ENCODE measurements at regions not wholly inside any gene's neighbourhood (a gene's known extent, or its start where the extent isn't known, plus 50 kb on each side); places are given as distances from the start of the nearest gene placed in this dataset.
A peak's percentile ranks its signal among the peaks of the same experiment; 100 is the strongest.

GRCh38 chr18:70491734-70492348 lies 203.0 kb downstream of the SOCS6 start:
- no peak for FAIRE-seq

- peak; percentile 75 for FAIRE-seq
These were observed 201.4 kb downstream of the SOCS6 start for GRCh38 chr18:70489986-70490933.

- no peak for FAIRE-seq
These were observed 200.7 kb downstream of the SOCS6 start for GRCh38 chr18:70489571-70489970.

- FAIRE-seq, result no peak
These were observed 181.1 kb downstream of the SOCS6 start for GRCh38 chr18:70469916-70470315.

- FAIRE-seq, result no peak
These were observed 180.2 kb downstream of the SOCS6 start for GRCh38 chr18:70468861-70469547.

GRCh38 chr18:70464343-70465114 lies 175.7 kb downstream of the SOCS6 start:
- FAIRE-seq, result no peak

- no peak for FAIRE-seq
These were observed 174.2 kb downstream of the SOCS6 start for GRCh38 chr18:70463085-70463484.

GRCh38 chr18:70462078-70462439 lies 173.2 kb downstream of the SOCS6 start:
- no peak for FAIRE-seq

GRCh38 chr18:70461323-70462077 lies 172.7 kb downstream of the SOCS6 start:
- no peak for FAIRE-seq

GRCh38 chr18:70459731-70460130 lies 170.9 kb downstream of the SOCS6 start:
- no peak for FAIRE-seq

- no peak for FAIRE-seq
These were observed 170.4 kb downstream of the SOCS6 start for GRCh38 chr18:70459251-70459650.

- FAIRE-seq, result no peak
These were observed 168.9 kb downstream of the SOCS6 start for GRCh38 chr18:70457788-70458187.

- FAIRE-seq, result no peak
These were observed 168.4 kb downstream of the SOCS6 start for GRCh38 chr18:70457223-70457622.

GRCh38 chr18:70456376-70456775 lies 167.5 kb downstream of the SOCS6 start:
- FAIRE-seq, result peak; percentile 95

- no peak for FAIRE-seq
These were observed 166.9 kb downstream of the SOCS6 start for GRCh38 chr18:70455731-70456130.

- no peak for FAIRE-seq
These were observed 166.0 kb downstream of the SOCS6 start for GRCh38 chr18:70454704-70455322.

- FAIRE-seq, result no peak
These were observed 164.4 kb downstream of the SOCS6 start for GRCh38 chr18:70453058-70453775.

GRCh38 chr18:70452501-70452900 lies 163.7 kb downstream of the SOCS6 start:
- FAIRE-seq, result no peak

- FAIRE-seq, result no peak
These were observed 161.8 kb downstream of the SOCS6 start for GRCh38 chr18:70450426-70451253.

GRCh38 chr18:70448588-70448987 lies 159.7 kb downstream of the SOCS6 start:
- FAIRE-seq, result no peak

Measured in endometrium (tissue), 2 donors.